A549 (cell line): ENCODE measurements at regions not wholly inside any gene's neighbourhood (a gene's known extent, or its start where the extent isn't known, plus 50 kb on each side); places are given as distances from the start of the nearest gene placed in this dataset.

ENCODE experiments used
- ATAC-seq, 2 experiments: fragments of 200-7000 bp in 1 of 2; fragments of >200 bp in 1 of 2; cut with Nextera tagmentation in 1 of 2; cut with Tn5 transposase in 1 of 2; 3 replicates each; pipeline versions ENCODE4 v1.8.0 to v1.9.1; 2018 to 2020; ENCODE audit warnings: mild to moderate bottlenecking in 1 of 2, moderate library complexity in 1 of 2
- CTCF ChIA-PET: fragments of 300-600 bp; sonication (Branson Sonifier 250); formaldehyde crosslinking; extraction: SDS; loops from one replicate; lab custom pipeline; 2021; ENCODE audit warnings: antibody characterized with exemption, inconsistent platforms; lab: Yijun Ruan, JAX
- POLR2A ChIA-PET: fragments of 350-600 bp; formaldehyde crosslinking; extraction: SDS; loops from one replicate; lab custom pipeline; 2021; ENCODE audit warnings: antibody characterized with exemption, inconsistent platforms; lab: Yijun Ruan, JAX
- DNase-seq, 2 experiments: peaks; one replicate each; pipeline versions ENCODE4 v3.0.0 to v3.0.0-alpha.2; 2011 to 2016; ENCODE audit warnings: low read depth in 1 of 2, low spot score in 1 of 2
- FAIRE-seq: peaks from 2 replicates; lab custom pipeline; 2011; peaks lifted over from hg19 to GRCh38; lab: Jason Lieb, UNC
- H3K27ac ChIP-seq, 2 experiments: fragments of >200 bp; sonication (Bioruptor Twin); formaldehyde crosslinking; 3 replicates each; pipeline ENCODE4 v1.5.1; 2016 to 2017
- H3K4me1 ChIP-seq: fragments of >200 bp; sonication (Bioruptor Twin); formaldehyde crosslinking; 3 replicates; pipeline ENCODE4 v1.6.1; 2016
- H3K4me2 ChIP-seq: fragments of >200 bp; sonication (Bioruptor Twin); formaldehyde crosslinking; 3 replicates; pipeline ENCODE4 v1.6.1; 2016
- H3K4me3 ChIP-seq: fragments of >200 bp; sonication (Bioruptor Twin); formaldehyde crosslinking; 3 replicates; pipeline ENCODE4 v1.5.1; 2016
- H3K9me3 ChIP-seq: fragments of >200 bp; sonication (Bioruptor Twin); formaldehyde crosslinking; 3 replicates; pipeline ENCODE4 v1.6.1; 2016
- BHLHE40 ChIP-seq: IDR thresholded peaks from 2 replicates; pipeline ENCODE4 v1.6.1; 2012; ENCODE audit warnings: low read depth, low read length, inconsistent platforms
- CBX2 ChIP-seq: fragments of 200-600 bp; sonication (generic); IDR thresholded peaks from 2 replicates; pipeline ENCODE4 v1.6.1; 2016; ENCODE audit warnings: low read depth, mild to moderate bottlenecking, borderline replicate concordance
- CBX8 ChIP-seq: fragments of 200-600 bp; sonication (generic); IDR thresholded peaks from 2 replicates; pipeline ENCODE4 v1.6.1; 2016
- CHD2 ChIP-seq: fragments of 150-350 bp; IDR thresholded peaks from 2 replicates; pipeline ENCODE4 v1.6.1; 2014; ENCODE audit warnings: low read length; ENCODE audit not compliant: partially characterized antibody
- EHF ChIP-seq: fragments of 250-450 bp; sonication (Bioruptor Pico); IDR thresholded peaks from 2 replicates; pipeline ENCODE4 v1.5.0; 2020; ENCODE audit warnings: mild to moderate bottlenecking
- GATA3 ChIP-seq: IDR thresholded peaks from 2 replicates; pipeline ENCODE4 v1.6.1; 2012; ENCODE audit warnings: borderline replicate concordance
- JUNB ChIP-seq: fragments of >200 bp; sonication (Bioruptor Twin); formaldehyde crosslinking; IDR thresholded peaks from 2 replicates; pipeline ENCODE4 v1.6.1; 2016
- MAZ ChIP-seq: fragments of 150-350 bp; IDR thresholded peaks from 2 replicates; pipeline ENCODE4 v1.6.1; 2014; ENCODE audit warnings: antibody characterized with exemption, low read depth, low read length, borderline replicate concordance
- MYC ChIP-seq: IDR thresholded peaks from 2 replicates; pipeline ENCODE4 v1.6.1; 2012; ENCODE audit warnings: mild to moderate bottlenecking, inconsistent platforms, low read length, improper control_type of control experiment, borderline replicate concordance
- NFE2L2 ChIP-seq: fragments of 150-350 bp; conservative IDR thresholded peaks from 2 replicates; pipeline ENCODE4 v1.6.1; 2014; ENCODE audit warnings: low read length
- NPAS2 ChIP-seq: fragments of 250-450 bp; sonication (Bioruptor Pico); IDR thresholded peaks from 2 replicates; pipeline ENCODE4 v1.8.0; 2022; ENCODE audit warnings: mild to moderate bottlenecking, moderate library complexity, borderline replicate concordance
- NR3C1 ChIP-seq: fragments of >200 bp; sonication (Bioruptor Twin); formaldehyde crosslinking; IDR thresholded peaks from 3 replicates; pipeline ENCODE4 v1.6.1; 2017
- RAD21 ChIP-seq, 2 experiments: fragments of >200 bp in 1 of 2; sonication (Bioruptor Twin) in 1 of 2; formaldehyde crosslinking in 1 of 2; IDR thresholded peaks in 1 of 2; conservative IDR thresholded peaks in 1 of 2; 2 replicates in 1 of 2; 3 replicates in 1 of 2; pipeline ENCODE4 v1.6.1; 2012 to 2018; ENCODE audit warnings: inconsistent platforms in 1 of 2
- RARB ChIP-seq: fragments of 250-450 bp; sonication (Bioruptor Pico); IDR thresholded peaks from 2 replicates; pipeline ENCODE4 v1.8.0; 2021; ENCODE audit warnings: mild to moderate bottlenecking, moderate library complexity
- RCOR1 ChIP-seq: fragments of 150-350 bp; IDR thresholded peaks from 2 replicates; pipeline ENCODE4 v1.6.1; 2014; ENCODE audit warnings: antibody characterized with exemption, low read length, low read depth
- RNF2 ChIP-seq: fragments of 200-600 bp; sonication (generic); IDR thresholded peaks from 2 replicates; pipeline ENCODE4 v1.6.1; 2016; ENCODE audit warnings: low read depth, mild to moderate bottlenecking, antibody characterized with exemption, moderate library complexity, borderline replicate concordance
- TP53 ChIP-seq: fragments of 250-450 bp; sonication (Bioruptor Pico); IDR thresholded peaks from 2 replicates; pipeline ENCODE4 v1.5.0; 2021; ENCODE audit warnings: mild to moderate bottlenecking, moderate library complexity
- ZNF302 ChIP-seq: fragments of 250-450 bp; sonication (Bioruptor Pico); IDR thresholded peaks from 2 replicates; pipeline ENCODE4 v1.9.0; 2021; ENCODE audit warnings: inconsistent platforms, mild to moderate bottlenecking, moderate library complexity
- WGBS: methylation state at CpG from one replicate; pipeline ENCODE4 v1.1.6; 2017; ENCODE audit errors: missing lambda C conversion rate; 5-methylcytosine and 5-hydroxymethylcytosine counted together
- TF ChIP-seq, protein P1 (sequence below): IDR thresholded peaks from 2 replicates; pipeline ENCODE4 v1.6.1; 2012
- TF ChIP-seq, protein P2 (sequence below): fragments of 450-650 bp; IDR thresholded peaks from 2 replicates; pipeline ENCODE4 v1.6.1; 2014; ENCODE audit warnings: antibody characterized with exemption
- TF ChIP-seq, protein P3 (sequence below): fragments of >200 bp; sonication (Bioruptor Twin); formaldehyde crosslinking; IDR thresholded peaks from 3 replicates; pipeline ENCODE4 v1.5.1; 2016
- TF ChIP-seq, protein P4 (sequence below): IDR thresholded peaks from 2 replicates; pipeline ENCODE4 v1.6.1; 2012; ENCODE audit warnings: low read depth, borderline replicate concordance

DNA sequence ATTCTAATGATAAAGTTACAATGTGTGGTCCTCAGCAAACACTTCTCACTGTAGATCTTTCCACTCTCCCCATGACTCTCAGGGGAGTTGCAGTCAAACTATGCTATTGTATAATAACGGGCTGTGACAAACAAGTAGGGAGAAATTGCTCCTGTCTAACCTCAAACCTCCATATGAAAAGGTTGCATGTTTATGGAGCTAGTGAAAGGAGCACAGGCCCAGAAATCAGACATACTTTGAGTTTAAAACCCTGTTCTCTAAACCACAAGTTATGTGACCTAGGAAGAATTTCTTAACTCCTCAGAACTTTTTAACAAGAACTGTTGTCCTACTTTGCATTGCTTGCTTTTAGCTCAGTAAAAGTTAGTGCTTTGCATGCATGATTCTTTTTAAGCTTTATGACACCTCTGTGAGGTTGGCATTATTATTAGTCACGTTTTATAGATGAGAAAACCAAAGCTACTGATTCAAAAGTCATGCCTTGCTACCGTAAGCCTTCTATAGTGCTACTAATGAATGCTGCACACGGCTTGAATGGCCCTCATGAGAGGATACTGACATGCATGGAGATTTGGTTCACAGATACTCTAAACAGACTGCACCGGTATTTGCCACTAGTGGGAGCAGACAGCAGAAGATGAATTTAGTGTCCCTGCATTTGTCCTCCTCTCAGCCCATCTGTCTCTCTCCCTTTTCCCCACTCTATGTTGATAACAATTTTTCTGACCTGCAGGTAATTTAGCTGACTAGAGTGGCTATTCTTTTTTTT, 129.5 kb upstream of the PCGF5 start:
- Histone ChIP-seq H3K9me3 (0 out of 3 replicates have a peak, but pooled peaks cover 1% of the 10 kb centered on the region), H3K4me2 (no peak overlapping the region), H3K27ac (no peak overlapping the region)
- FAIRE-seq (peak; percentile 7), DNase-seq (peak in 1 of 2 experiments; percentile 11)
- POLR2A ChIA-PET, result interaction anchor here (0.9 kb wide), 1 partner anchor 160 kb away, joined by 4 read pairs; no protein-coding TSS in a partner anchor
- CTCF ChIA-PET, result interaction anchor here (0.7 to 1.2 kb wide), 4 partner anchors 8 to 160 kb away, joined by 3 to 4 read pairs (median 3); no protein-coding TSS in a partner anchor
- TF ChIP-seq RCOR1 (no peak), TP53 (no peak), RARB (CRISPR knock-in tag) (no peak), GATA3 (no peak), RAD21 (conservative IDR thresholded peaks at IDR 0.05 in 1 of 2, IDR thresholded peaks at IDR 0.05 in 1 of 2) (no peak), RNF2 (no peak), BHLHE40 (no peak)
- TF ChIP-seq, protein P1, sequence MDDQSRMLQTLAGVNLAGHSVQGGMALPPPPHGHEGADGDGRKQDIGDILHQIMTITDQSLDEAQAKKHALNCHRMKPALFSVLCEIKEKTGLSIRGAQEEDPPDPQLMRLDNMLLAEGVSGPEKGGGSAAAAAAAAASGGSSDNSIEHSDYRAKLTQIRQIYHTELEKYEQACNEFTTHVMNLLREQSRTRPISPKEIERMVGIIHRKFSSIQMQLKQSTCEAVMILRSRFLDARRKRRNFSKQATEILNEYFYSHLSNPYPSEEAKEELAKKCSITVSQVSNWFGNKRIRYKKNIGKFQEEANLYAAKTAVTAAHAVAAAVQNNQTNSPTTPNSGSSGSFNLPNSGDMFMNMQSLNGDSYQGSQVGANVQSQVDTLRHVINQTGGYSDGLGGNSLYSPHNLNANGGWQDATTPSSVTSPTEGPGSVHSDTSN, result no peak
- TF ChIP-seq, protein P2, sequence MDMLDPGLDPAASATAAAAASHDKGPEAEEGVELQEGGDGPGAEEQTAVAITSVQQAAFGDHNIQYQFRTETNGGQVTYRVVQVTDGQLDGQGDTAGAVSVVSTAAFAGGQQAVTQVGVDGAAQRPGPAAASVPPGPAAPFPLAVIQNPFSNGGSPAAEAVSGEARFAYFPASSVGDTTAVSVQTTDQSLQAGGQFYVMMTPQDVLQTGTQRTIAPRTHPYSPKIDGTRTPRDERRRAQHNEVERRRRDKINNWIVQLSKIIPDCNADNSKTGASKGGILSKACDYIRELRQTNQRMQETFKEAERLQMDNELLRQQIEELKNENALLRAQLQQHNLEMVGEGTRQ, result no peak
- TF ChIP-seq, protein P3, sequence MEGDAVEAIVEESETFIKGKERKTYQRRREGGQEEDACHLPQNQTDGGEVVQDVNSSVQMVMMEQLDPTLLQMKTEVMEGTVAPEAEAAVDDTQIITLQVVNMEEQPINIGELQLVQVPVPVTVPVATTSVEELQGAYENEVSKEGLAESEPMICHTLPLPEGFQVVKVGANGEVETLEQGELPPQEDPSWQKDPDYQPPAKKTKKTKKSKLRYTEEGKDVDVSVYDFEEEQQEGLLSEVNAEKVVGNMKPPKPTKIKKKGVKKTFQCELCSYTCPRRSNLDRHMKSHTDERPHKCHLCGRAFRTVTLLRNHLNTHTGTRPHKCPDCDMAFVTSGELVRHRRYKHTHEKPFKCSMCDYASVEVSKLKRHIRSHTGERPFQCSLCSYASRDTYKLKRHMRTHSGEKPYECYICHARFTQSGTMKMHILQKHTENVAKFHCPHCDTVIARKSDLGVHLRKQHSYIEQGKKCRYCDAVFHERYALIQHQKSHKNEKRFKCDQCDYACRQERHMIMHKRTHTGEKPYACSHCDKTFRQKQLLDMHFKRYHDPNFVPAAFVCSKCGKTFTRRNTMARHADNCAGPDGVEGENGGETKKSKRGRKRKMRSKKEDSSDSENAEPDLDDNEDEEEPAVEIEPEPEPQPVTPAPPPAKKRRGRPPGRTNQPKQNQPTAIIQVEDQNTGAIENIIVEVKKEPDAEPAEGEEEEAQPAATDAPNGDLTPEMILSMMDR, result no peak
- TF ChIP-seq, all 56 proteins: peak for 0
- H3K4me3 ChIP-seq, result no peak overlapping the region
- H3K4me1 ChIP-seq, result no peaks in the 10 kb centered on the region
- peak in 1 of 2 experiments; percentile 58; a peak in 3 of 6 replicates for ATAC-seq
- WGBS, result 43% methylated on average over 5 of the region's 5 CpGs

DNA sequence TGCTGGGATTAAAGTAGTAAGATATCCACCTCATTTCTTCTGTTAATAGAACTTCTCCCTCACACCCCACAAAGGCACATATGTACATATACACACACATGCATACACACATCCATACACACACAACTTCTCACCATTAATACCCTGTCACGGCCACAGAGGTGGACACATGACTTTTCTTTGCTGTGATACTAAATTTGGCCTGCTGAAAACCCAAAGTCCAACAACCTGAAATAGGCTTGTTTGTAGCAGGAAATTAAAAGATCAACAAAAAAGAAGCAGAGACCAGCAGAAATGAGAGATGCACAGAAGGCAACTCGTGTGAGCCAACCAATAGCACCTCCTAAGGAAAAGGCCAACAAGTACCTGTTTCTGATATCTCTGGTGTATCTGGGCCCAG, 128.7 kb upstream of the PCGF5 start:
- CTCF ChIA-PET, result interaction anchor here (0.7 to 1.1 kb wide), 3 partner anchors 15 to 159 kb away, joined by 3 to 4 read pairs (median 3); no protein-coding TSS in a partner anchor
- H3K9me3 ChIP-seq, result peaks cover 9% of the 10 kb centered on the region; the same call in 2 of the 3 replicates
- H3K4me2 ChIP-seq, result no peak overlapping the region
- POLR2A ChIA-PET, result no interaction called here
- DNase-seq, result no peak
- ATAC-seq, result no peak
- H3K4me3 ChIP-seq, result no peak overlapping the region
- H3K27ac ChIP-seq, result no peak overlapping the region
- no peaks in the 10 kb centered on the region for H3K4me1 ChIP-seq
- TF ChIP-seq, protein P4, sequence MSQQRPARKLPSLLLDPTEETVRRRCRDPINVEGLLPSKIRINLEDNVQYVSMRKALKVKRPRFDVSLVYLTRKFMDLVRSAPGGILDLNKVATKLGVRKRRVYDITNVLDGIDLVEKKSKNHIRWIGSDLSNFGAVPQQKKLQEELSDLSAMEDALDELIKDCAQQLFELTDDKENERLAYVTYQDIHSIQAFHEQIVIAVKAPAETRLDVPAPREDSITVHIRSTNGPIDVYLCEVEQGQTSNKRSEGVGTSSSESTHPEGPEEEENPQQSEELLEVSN, result no peak
- no peak for TF ChIP-seq MAZ
- no peak for TF ChIP-seq NR3C1
- TF ChIP-seq JUNB, result no peak
- no peak for TF ChIP-seq CBX2
- TF ChIP-seq CHD2, result no peak
- TF ChIP-seq GATA3, result no peak
- TF ChIP-seq NPAS2 (CRISPR knock-in tag), result no peak
- TF ChIP-seq ZNF302 (CRISPR knock-in tag), result no peak
- no peak for TF ChIP-seq RCOR1
- TF ChIP-seq EHF (CRISPR knock-in tag), result no peak
- TF ChIP-seq CBX8, result no peak
- TF ChIP-seq NFE2L2, result no peak
- TF ChIP-seq MYC, result no peak
- WGBS, result 63% methylated on average over 2 of the region's 2 CpGs
- no peak for FAIRE-seq
